ENCODE measurements at regions not wholly inside any gene's neighbourhood (a gene's known extent, or its start where the extent isn't known, plus 50 kb on each side); places are given as distances from the start of the nearest gene placed in this dataset.

DNA sequence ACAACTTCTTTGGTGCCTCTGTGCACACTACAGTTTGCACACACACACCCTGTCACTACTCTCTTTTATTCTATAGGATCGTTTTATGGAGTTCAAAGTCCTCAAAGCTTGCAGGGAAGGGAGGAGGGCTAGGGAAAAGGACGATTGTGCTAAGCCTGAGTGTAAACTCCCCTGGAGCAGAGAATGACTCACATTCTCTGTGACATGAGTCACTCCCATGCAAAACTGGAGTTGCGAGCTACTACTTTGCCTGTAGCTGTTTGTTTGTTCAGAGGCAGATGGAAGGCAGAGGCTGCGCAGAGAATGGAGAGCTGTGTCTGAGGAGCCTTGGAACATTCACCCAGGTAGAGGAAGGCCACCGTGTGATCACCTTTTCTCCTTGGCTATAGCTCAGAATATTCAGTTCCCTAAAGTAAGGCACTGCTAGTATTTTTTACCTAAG, 80.5 kb upstream of the MBNL2 start:
- TF ChIP-seq, protein P1, sequence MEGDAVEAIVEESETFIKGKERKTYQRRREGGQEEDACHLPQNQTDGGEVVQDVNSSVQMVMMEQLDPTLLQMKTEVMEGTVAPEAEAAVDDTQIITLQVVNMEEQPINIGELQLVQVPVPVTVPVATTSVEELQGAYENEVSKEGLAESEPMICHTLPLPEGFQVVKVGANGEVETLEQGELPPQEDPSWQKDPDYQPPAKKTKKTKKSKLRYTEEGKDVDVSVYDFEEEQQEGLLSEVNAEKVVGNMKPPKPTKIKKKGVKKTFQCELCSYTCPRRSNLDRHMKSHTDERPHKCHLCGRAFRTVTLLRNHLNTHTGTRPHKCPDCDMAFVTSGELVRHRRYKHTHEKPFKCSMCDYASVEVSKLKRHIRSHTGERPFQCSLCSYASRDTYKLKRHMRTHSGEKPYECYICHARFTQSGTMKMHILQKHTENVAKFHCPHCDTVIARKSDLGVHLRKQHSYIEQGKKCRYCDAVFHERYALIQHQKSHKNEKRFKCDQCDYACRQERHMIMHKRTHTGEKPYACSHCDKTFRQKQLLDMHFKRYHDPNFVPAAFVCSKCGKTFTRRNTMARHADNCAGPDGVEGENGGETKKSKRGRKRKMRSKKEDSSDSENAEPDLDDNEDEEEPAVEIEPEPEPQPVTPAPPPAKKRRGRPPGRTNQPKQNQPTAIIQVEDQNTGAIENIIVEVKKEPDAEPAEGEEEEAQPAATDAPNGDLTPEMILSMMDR (IDR thresholded peaks at IDR 0.05; ENCODE audit: insufficient read depth, low read length, poor library complexity, severe bottlenecking) = no peak
- no peak for TF ChIP-seq EZH2phosphoT487 (conservative IDR thresholded peaks at IDR 0.05; ENCODE audit: low read length)
